OCI-LY3 (cell line): ENCODE measurements at regions not wholly inside any gene's neighbourhood (a gene's known extent, or its start where the extent isn't known, plus 50 kb on each side); places are given as distances from the start of the nearest gene placed in this dataset.
"Not testable (repeated sequence)": the region's sequence is repeated elsewhere in the genome, so short reads cannot be mapped to it uniquely, and the experiment has no call there.

Experiments used
- H2AFZ ChIP-seq: fragments of 200-600, 300-600 bp; shearing (Covaris generic); 2 replicates; pipeline ENCODE4 v1.6.0; 2014; ENCODE audit warnings: antibody characterized with exemption, low read depth, low read length
- H3K27ac ChIP-seq: fragments of 200-600, 300-600 bp; sonication (generic); 2 replicates; pipeline ENCODE4 v1.5.1; 2014; ENCODE audit warnings: mild to moderate bottlenecking, low read length, moderate library complexity, mixed read lengths
- H3K27me3 ChIP-seq: fragments of 200-600, 300-600 bp; sonication (generic); 2 replicates; pipeline ENCODE4 v1.6.1; 2014; ENCODE audit warnings: low read depth, low read length, mixed read lengths
- H3K36me3 ChIP-seq: fragments of 200-600, 300-600 bp; sonication (generic); replicated peaks from 2 replicates; pipeline ENCODE3; 2014; ENCODE audit warnings: low read depth, low read length, mixed read lengths
- H3K4me1 ChIP-seq: fragments of 300-600, 200-600 bp; sonication (generic); 2 replicates; pipeline ENCODE4 v1.6.1; 2014; ENCODE audit warnings: low read length, mixed read lengths
- H3K4me2 ChIP-seq: fragments of 200-600, 300-600 bp; sonication (generic); 2 replicates; pipeline ENCODE4 v1.6.1; 2014; ENCODE audit warnings: low read length, mixed read lengths
- H3K4me3 ChIP-seq: fragments of 300-600, 200-600 bp; sonication (generic); 2 replicates; pipeline ENCODE4 v1.5.1; 2014; ENCODE audit warnings: antibody characterized with exemption, mild to moderate bottlenecking, low read length, moderate library complexity
- H3K79me2 ChIP-seq: fragments of 300-600, 200-600 bp; shearing (Covaris generic); 2 replicates; pipeline ENCODE4 v1.6.1; 2014; ENCODE audit warnings: mild to moderate bottlenecking, low read length, mixed read lengths
- H3K9ac ChIP-seq: fragments of 300-600, 200-600 bp; shearing (Covaris generic); 2 replicates; pipeline ENCODE4 v1.6.0; 2014; ENCODE audit warnings: mild to moderate bottlenecking, low read length, moderate library complexity
- H3K9me3 ChIP-seq: fragments of 200-600, 300-600 bp; shearing (Covaris generic); 2 replicates; pipeline ENCODE4 v1.6.1; 2014; ENCODE audit warnings: low read length, mixed read lengths; ENCODE audit not compliant: insufficient read depth
- H4K20me1 ChIP-seq: fragments of 200-600, 300-600 bp; sonication (generic); 2 replicates; pipeline ENCODE4 v1.6.1; 2016; ENCODE audit warnings: low read length, mixed read lengths; ENCODE audit not compliant: insufficient read depth
- EZH2phosphoT487 ChIP-seq: fragments of 200-600 bp; shearing (Covaris generic); IDR thresholded peaks from 2 replicates; pipeline ENCODE4 v1.6.1; 2018; ENCODE audit warnings: antibody characterized with exemption, mixed run types, low read depth
- TF ChIP-seq, protein P1 (sequence below): fragments of 200-600, 300-600 bp; sonication (generic); IDR thresholded peaks from 2 replicates; pipeline ENCODE4 v1.5.1; 2014; ENCODE audit warnings: antibody characterized with exemption, low read length, low read depth

DNA sequence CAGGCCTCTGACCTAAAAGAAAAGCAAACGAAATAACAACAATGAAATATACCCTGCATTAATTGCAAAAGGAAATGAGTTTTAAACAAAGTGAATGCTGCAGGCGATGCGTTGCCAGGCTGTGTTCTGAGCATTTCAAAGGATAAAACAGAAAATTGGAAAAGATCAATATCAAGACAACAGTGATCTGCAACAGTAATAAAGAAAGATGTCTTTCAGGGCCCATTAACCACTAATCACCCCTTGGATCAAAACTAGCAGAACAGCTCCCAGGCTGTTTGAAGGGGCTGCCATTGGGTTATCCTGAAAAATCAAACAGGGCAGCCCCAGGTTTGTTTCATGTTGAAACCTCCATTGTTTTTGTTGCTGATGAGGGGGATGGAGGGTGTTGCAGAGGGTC, 219.2 kb downstream of the FGFR2 start:
- Histone ChIP-seq H3K9ac (no peak overlapping the region), H3K36me3 (no peaks in the 10 kb centered on the region), H3K27me3 (no peaks in the 10 kb centered on the region), H3K9me3 (no peaks in the 10 kb centered on the region), H3K4me2 (no peak overlapping the region), H3K27ac (no peak overlapping the region), H3K79me2 (no peaks in the 10 kb centered on the region), H3K4me3 (no peak overlapping the region), H4K20me1 (no peaks in the 10 kb centered on the region), H3K4me1 (no peaks in the 10 kb centered on the region), H2AFZ (no peak overlapping the region)
- TF ChIP-seq, protein P1, sequence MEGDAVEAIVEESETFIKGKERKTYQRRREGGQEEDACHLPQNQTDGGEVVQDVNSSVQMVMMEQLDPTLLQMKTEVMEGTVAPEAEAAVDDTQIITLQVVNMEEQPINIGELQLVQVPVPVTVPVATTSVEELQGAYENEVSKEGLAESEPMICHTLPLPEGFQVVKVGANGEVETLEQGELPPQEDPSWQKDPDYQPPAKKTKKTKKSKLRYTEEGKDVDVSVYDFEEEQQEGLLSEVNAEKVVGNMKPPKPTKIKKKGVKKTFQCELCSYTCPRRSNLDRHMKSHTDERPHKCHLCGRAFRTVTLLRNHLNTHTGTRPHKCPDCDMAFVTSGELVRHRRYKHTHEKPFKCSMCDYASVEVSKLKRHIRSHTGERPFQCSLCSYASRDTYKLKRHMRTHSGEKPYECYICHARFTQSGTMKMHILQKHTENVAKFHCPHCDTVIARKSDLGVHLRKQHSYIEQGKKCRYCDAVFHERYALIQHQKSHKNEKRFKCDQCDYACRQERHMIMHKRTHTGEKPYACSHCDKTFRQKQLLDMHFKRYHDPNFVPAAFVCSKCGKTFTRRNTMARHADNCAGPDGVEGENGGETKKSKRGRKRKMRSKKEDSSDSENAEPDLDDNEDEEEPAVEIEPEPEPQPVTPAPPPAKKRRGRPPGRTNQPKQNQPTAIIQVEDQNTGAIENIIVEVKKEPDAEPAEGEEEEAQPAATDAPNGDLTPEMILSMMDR, result no peak
- no peak for TF ChIP-seq EZH2phosphoT487

DNA sequence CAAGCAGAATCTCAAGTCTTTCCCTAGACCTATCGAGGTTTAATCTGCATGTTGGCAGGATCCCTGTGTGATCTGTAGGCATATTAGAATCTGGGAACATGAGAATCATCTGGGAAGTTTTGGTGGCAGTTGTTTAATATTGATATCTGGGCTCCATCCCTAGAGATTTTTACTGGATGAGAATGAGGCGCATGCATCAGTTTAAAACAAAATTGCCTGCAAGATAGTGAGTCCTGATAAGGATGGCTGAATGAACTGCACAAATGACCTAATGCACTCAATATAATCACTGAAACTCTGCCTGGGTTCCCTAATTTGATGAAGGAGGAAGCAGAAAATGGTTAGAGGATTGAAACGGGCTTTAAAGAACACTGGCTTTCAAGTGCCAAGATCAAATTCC, 218.0 kb downstream of the FGFR2 start:
- Histone ChIP-seq H3K4me3 (no peak overlapping the region), H3K27ac (no peak overlapping the region), H3K9ac (no peak overlapping the region), H3K36me3 (no peaks in the 10 kb centered on the region), H3K27me3 (no peaks in the 10 kb centered on the region), H3K4me1 (no peaks in the 10 kb centered on the region), H3K4me2 (no peak overlapping the region), H2AFZ (no peak overlapping the region), H4K20me1 (no peaks in the 10 kb centered on the region), H3K79me2 (no peaks in the 10 kb centered on the region), H3K9me3 (no peaks in the 10 kb centered on the region)
- TF ChIP-seq, protein P1, result no peak

DNA sequence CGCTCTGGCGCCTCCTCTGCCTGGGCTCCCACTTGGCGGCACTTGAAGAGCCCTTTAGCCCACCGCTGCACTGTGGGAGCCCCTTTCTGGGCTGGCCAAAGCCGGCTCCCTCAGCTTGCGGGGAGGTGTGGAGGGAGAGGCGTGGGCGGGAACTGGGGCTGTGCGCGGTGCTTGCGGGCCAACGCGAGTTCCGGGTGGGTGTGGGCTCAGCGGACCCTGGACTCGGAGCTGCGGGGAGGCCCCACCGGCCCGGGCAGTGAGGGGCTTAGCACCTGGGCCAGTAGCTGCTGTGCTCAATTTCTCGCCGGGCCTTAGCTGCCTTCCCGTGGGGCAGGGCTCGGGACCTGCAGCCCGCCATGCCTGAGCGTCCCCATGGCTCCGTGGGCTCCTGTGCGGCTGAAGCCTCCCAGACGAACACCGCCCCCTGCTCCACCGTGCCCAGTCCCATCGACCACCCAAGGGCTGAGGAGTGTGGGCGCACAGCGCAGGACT, 216.2 kb downstream of the FGFR2 start:
- H2AFZ ChIP-seq, result not testable (repeated sequence)

DNA sequence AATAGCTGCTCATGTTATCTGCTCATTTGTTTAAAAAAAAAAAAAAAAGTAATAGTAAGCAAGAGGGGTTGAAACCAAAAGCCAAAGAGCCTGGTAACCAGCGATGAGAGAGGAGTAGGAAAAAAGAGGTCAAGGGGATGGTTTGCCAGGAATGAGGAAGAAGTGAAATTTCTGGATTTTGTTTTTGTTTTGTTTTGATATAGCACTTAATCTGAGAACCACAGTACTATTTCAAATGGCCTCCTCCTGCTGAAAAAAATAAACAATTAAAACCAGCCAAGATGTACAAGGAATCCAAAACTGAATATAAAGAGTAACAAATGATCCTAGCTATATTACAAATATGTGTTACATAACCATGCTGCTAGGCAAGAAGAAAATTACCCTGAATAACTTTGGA, 213.1 kb downstream of the FGFR2 start:
- Histone ChIP-seq H4K20me1 (no peaks in the 10 kb centered on the region), H3K9me3 (no peaks in the 10 kb centered on the region), H2AFZ (no peak overlapping the region), H3K27me3 (no peaks in the 10 kb centered on the region), H3K4me2 (no peak overlapping the region), H3K27ac (no peak overlapping the region), H3K79me2 (no peaks in the 10 kb centered on the region), H3K36me3 (no peaks in the 10 kb centered on the region), H3K9ac (no peak overlapping the region), H3K4me1 (no peaks in the 10 kb centered on the region), H3K4me3 (no peak overlapping the region)
- no peak for TF ChIP-seq EZH2phosphoT487
- TF ChIP-seq, protein P1, result no peak

More for the DNA sequence above, 216.2 kb downstream of the FGFR2 start:
- H3K4me3 ChIP-seq, H3K9ac ChIP-seq, H3K4me1 ChIP-seq, H3K9me3 ChIP-seq, H4K20me1 ChIP-seq, H3K27me3 ChIP-seq, H3K27ac ChIP-seq, H3K36me3 ChIP-seq, H3K79me2 ChIP-seq, H3K4me2 ChIP-seq: not testable (repeated sequence)

DNA sequence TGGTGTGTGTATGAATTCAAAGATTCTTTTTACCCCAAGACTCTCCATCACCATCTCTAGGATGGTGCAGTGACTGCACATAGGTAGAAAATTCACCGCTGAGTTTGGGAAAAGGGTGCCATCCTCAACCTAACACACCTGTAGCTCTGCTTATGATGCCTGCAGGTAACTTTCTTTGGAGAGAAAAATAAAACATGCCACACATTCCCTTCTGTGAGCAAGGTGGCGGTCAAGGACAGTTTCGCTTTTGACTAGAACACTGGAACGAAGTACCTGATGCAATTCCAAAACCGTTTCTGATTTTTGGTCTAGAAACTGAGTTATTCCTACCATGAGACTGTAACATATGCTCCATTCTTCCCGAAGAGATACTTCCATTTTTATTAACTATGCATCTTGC, 205.6 kb downstream of the FGFR2 start:
- Histone ChIP-seq H3K4me1 (no peaks in the 10 kb centered on the region), H2AFZ (no peak overlapping the region), H4K20me1 (no peaks in the 10 kb centered on the region), H3K9me3 (no peaks in the 10 kb centered on the region), H3K27ac (no peak overlapping the region), H3K4me2 (no peak overlapping the region), H3K4me3 (no peak overlapping the region), H3K79me2 (no peaks in the 10 kb centered on the region), H3K9ac (no peak overlapping the region), H3K27me3 (no peaks in the 10 kb centered on the region), H3K36me3 (no peaks in the 10 kb centered on the region)
- TF ChIP-seq EZH2phosphoT487, result no peak
- TF ChIP-seq, protein P1, result no peak
